ENCODE measurements at regions not wholly inside any gene's neighbourhood (a gene's known extent, or its start where the extent isn't known, plus 50 kb on each side); places are given as distances from the start of the nearest gene placed in this dataset.

- TF ChIP-seq CTCF (IDR thresholded peaks at IDR 0.05), result no peak
Observed at GRCh38 chr10:118246332-118247295, 95.5 kb downstream of the FAM204A start.

GRCh38 chr10:118243907-118244306 lies 98.2 kb downstream of the FAM204A start:
- Histone ChIP-seq H3K27ac (no peak overlapping the region), H3K27me3 (peaks cover 0 to 91% of the 10 kb centered on the region in 2 donors), H3K36me3 (no peaks in the 10 kb centered on the region), H3K4me3 (no peak overlapping the region), H3K9me3 (no peaks in the 10 kb centered on the region), H3K4me1 (peaks cover 0 to 6% (median 0%) of the 10 kb centered on the region in 4 donors)
- DNase-seq (ENCODE audit: low spot score in 2 of 2), result no peak
- TF ChIP-seq POLR2A (IDR thresholded peaks at IDR 0.05) (no peak), EP300 (IDR thresholded peaks at IDR 0.05) (no peak), CTCF (IDR thresholded peaks at IDR 0.05) (no peak)
- 66 to 72% methylated on average over 5 of the region's 5 CpGs for WGBS, 2 donors

More at GRCh38 chr10:118246332-118247295, 95.5 kb downstream of the FAM204A start:
- Histone ChIP-seq H3K27me3 (peaks cover 0 to 78% of the 10 kb centered on the region in 2 donors), H3K4me3 (no peak overlapping the region), H3K27ac (no peak overlapping the region), H3K4me1 (peaks cover 0 to under 1% (median 0%) of the 10 kb centered on the region in 4 donors), H3K36me3 (no peaks in the 10 kb centered on the region), H3K9me3 (no peaks in the 10 kb centered on the region)
- no peak for DNase-seq (ENCODE audit: low spot score in 2 of 2)
- 22 to 28% methylated on average over 19 of the region's 19 CpGs for WGBS, 2 donors

GRCh38 chr10:118241229-118242137 lies 100.6 kb downstream of the FAM204A start:
- no peaks in the 10 kb centered on the region for H3K9me3 ChIP-seq
- 29% methylated on average over 26 of the region's 26 CpGs for WGBS, 2 donors
- DNase-seq (ENCODE audit: low spot score in 2 of 2), result peak; percentile 81 to 95
- H3K36me3 ChIP-seq, result no peaks in the 10 kb centered on the region
- peaks cover 0 to 86% of the 10 kb centered on the region in 2 donors for H3K27me3 ChIP-seq
- peaks cover 0 to 6% (median 0%) of the 10 kb centered on the region in 4 donors for H3K4me1 ChIP-seq
- no peak overlapping the region for H3K27ac ChIP-seq
- no peak for TF ChIP-seq EP300 (IDR thresholded peaks at IDR 0.05)
- peak; percentile 80 to 87 (median 86) for TF ChIP-seq CTCF (IDR thresholded peaks at IDR 0.05)
- no peak overlapping the region for H3K4me3 ChIP-seq

GRCh38 chr10:118239236-118239630 lies 102.9 kb downstream of the FAM204A start:
- no peaks in the 10 kb centered on the region for H3K36me3 ChIP-seq
- no peak for TF ChIP-seq POLR2A (IDR thresholded peaks at IDR 0.05)
- TF ChIP-seq EP300 (IDR thresholded peaks at IDR 0.05), result no peak
- no peak for TF ChIP-seq CTCF (IDR thresholded peaks at IDR 0.05)
- DNase-seq (ENCODE audit: low spot score in 2 of 2), result no peak
- WGBS, 2 donors, result 47 to 52% methylated on average over 1 of the region's 1 CpG
- peaks cover 0 to 19% (median 0%) of the 10 kb centered on the region in 4 donors for H3K4me1 ChIP-seq
- H3K9me3 ChIP-seq, result no peaks in the 10 kb centered on the region
- H3K4me3 ChIP-seq, result no peak overlapping the region
- peaks cover 0 to 72% of the 10 kb centered on the region in 2 donors for H3K27me3 ChIP-seq
- no peak overlapping the region for H3K27ac ChIP-seq
